Limb (tissue), 2 donors: ENCODE measurements at regions not wholly inside any gene's neighbourhood (a gene's known extent, or its start where the extent isn't known, plus 50 kb on each side); places are given as distances from the start of the nearest gene placed in this dataset.
"Not testable (repeated sequence)": the region's sequence is repeated elsewhere in the genome, so short reads cannot be mapped to it uniquely, and the experiment has no call there.

Experiments
- DNase-seq, 2 donors: peaks; one replicate each; pipeline ENCODE4 v3.0.0-alpha.2; 2016; ENCODE audit errors: extremely low spot score in 2 of 2

GRCh38 chr12:118536306-118536906 is 160.1 kb downstream of the SUDS3 start:
- no peak for DNase-seq

- DNase-seq, result no peak
These were observed 161.1 kb downstream of the SUDS3 start for GRCh38 chr12:118537481-118537917.

- no peak for DNase-seq
These were observed 164.7 kb downstream of the SUDS3 start for GRCh38 chr12:118541071-118541470.

- DNase-seq, result no peak
These were observed 165.6 kb downstream of the SUDS3 start for GRCh38 chr12:118541934-118542333.

- DNase-seq, result no peak
These were observed 167.3 kb downstream of the SUDS3 start for GRCh38 chr12:118543651-118544050.

GRCh38 chr12:118544569-118544968 is 168.2 kb downstream of the SUDS3 start:
- DNase-seq, result no peak

- DNase-seq, result not testable (repeated sequence)
These were observed 171.3 kb downstream of the SUDS3 start for GRCh38 chr12:118547606-118548005.

- no peak for DNase-seq
These were observed 172.6 kb downstream of the SUDS3 start for GRCh38 chr12:118548887-118549509.

- DNase-seq, result no peak
These were observed 173.2 kb downstream of the SUDS3 start for GRCh38 chr12:118549510-118549980.

GRCh38 chr12:118553856-118554504 is 177.6 kb downstream of the SUDS3 start:
- no peak for DNase-seq

GRCh38 chr12:118558941-118559340 is 182.6 kb downstream of the SUDS3 start:
- DNase-seq, result no peak

GRCh38 chr12:118560733-118561132 is 184.4 kb downstream of the SUDS3 start:
- no peak for DNase-seq

- no peak for DNase-seq
These were observed 195.4 kb downstream of the SUDS3 start for GRCh38 chr12:118571730-118572129.

GRCh38 chr12:118574288-118574687 is 197.9 kb downstream of the SUDS3 start:
- no peak for DNase-seq

- DNase-seq, result no peak
These were observed 199.4 kb downstream of the SUDS3 start for GRCh38 chr12:118575730-118576129.

- no peak for DNase-seq
These were observed 205.0 kb downstream of the SUDS3 start for GRCh38 chr12:118581371-118581770.

- no peak for DNase-seq
These were observed 206.5 kb downstream of the SUDS3 start for GRCh38 chr12:118582863-118583262.

- DNase-seq, result no peak
These were observed 210.1 kb downstream of the SUDS3 start for GRCh38 chr12:118586433-118586832.

GRCh38 chr12:118589162-118589561 is 212.8 kb downstream of the SUDS3 start:
- no peak for DNase-seq

- no peak for DNase-seq
These were observed 214.2 kb downstream of the SUDS3 start for GRCh38 chr12:118590406-118591150.

GRCh38 chr12:118603610-118604361 is 227.4 kb downstream of the SUDS3 start:
- DNase-seq, result no peak
